ENCODE measurements at regions not wholly inside any gene's neighbourhood (a gene's known extent, or its start where the extent isn't known, plus 50 kb on each side); places are given as distances from the start of the nearest gene placed in this dataset.

- TF ChIP-seq FOS (IDR thresholded peaks at IDR 0.05; ENCODE audit: borderline replicate concordance, insufficient read depth, low read length): no peak
- TF ChIP-seq POLR2A (IDR thresholded peaks at IDR 0.05; ENCODE audit: low read depth, low read length): no peak
- TF ChIP-seq POLR2AphosphoS5 (IDR thresholded peaks at IDR 0.05; ENCODE audit: insufficient read depth, low read depth, low read length): no peak
- TF ChIP-seq EZH2 (IDR thresholded peaks at IDR 0.05; ENCODE audit: borderline replicate concordance, low read depth, low read length, severe bottlenecking): no peak
- no peak for TF ChIP-seq CTCF (IDR thresholded peaks at IDR 0.05; ENCODE audit: extremely low read depth in 1 of 2, insufficient read depth in 1 of 2, low read depth in 1 of 2, low read length in 2 of 2)
- TF ChIP-seq MAX (IDR thresholded peaks at IDR 0.05; ENCODE audit: insufficient read depth, insufficient read length): no peak
- no peak for TF ChIP-seq JUN (IDR thresholded peaks at IDR 0.05; ENCODE audit: borderline replicate concordance, insufficient read depth, insufficient read length, low read depth)
- no peak for TF ChIP-seq GATA2 (IDR thresholded peaks at IDR 0.05; ENCODE audit: insufficient read depth, insufficient read length, low read depth, low read length)
Measured at GRCh38 chr4:127421437-127421836, 211.3 kb upstream of the INTU start.
